GF-D8 (cell line): ENCODE measurements at regions not wholly inside any gene's neighbourhood (a gene's known extent, or its start where the extent isn't known, plus 50 kb on each side); places are given as distances from the start of the nearest gene placed in this dataset.

Experiments
- DNase-seq: peaks from one replicate; lab custom pipeline; 2025; lab: John Stamatoyannopoulos, UW

DNA sequence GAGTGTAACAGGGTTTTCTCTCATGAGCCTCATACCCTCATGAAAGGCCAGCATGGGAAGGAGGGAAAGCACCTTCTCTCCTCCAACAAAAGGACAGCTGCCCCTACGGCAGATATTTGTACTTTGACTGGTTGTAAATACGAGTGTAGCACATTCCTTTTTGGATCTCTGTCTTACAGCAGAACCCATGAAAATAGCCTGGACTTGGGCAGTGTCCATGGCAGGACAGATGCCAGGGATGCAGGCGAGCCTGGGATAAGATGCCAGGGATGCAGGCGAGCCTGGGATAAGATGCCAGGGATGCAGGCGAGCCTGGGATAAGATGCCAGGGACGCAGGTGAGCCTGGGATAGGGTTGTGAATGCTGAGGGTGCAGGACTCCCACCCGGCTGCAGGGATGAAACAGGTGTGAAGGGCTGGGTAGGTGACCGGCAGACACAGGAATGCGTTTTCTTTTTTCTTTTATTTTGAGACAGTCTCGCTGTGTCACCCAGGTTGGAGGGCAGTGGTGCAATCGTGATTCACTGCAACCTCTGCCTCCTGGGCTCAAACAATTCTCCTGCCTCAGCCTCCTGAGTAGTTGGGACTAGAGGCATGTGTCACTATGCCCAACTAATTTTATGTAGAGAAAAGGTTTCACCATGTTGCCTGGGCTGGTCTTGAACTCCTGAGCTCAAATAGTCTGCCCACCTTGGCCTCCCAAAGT is 120.0 kb downstream of the BEGAIN start:
- no peak for DNase-seq

DNA sequence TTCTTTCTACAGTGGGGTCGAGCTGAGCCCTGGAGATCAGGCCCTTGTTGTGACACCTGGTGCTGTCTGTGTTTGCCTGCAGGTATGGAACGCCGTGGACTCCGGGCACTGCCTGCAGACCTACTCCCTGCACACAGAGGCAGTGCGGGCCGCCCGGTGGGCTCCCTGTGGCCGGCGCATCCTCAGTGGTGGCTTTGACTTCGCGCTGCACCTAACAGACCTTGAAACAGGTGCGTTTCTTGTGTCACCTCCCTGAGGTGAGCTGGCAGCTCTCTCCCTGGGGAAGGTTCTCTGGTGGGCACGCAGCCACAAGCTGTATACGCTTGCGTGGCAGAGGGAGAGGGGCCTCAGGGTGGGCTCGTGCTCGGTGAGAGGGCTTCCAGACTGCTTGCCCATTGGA is 119.3 kb downstream of the BEGAIN start:
- DNase-seq = no peak

DNA sequence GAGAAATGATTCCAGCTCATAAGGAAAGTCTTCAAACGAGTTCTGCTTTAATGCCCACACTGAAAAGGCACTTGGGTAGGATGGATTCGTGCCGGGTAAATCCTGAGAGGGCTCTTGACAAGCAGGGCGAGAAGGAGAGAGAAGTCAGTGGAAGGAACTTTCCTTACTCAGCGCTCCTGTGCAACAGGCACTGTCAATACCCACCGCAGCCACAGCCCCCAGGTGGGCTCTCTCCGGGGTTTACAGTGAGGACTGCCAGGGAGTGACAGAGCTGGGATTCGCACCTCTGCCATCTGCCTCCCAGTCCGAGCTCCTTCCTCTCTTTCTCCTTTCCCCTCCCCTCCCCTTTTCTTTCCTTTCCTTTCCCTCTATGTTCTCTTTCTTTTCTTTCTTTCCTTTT is 118.7 kb downstream of the BEGAIN start:
- no peak for DNase-seq

- DNase-seq = no peak
Observed at GRCh38 chr14:100469632-100470522, 117.3 kb downstream of the BEGAIN start.

DNA sequence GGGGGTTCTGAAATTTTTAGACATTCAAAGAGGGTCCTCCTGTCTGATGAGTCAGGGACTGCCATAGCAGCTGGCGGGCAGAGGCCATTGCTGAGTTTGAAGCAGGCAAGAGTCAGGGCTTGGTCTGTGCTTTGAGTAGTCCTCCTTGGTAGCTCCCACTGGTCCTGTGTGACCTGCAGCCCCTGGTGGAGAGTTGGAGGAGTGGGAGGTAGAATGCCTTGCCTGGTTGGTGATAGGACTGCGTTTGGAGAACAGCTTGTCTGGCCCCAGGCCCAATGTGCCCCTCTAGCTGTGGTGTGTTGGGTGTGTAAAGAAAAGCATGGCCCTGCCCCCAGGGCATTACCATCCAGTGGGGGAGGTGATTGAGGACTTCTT is 116.7 kb downstream of the BEGAIN start:
- no peak for DNase-seq

DNA sequence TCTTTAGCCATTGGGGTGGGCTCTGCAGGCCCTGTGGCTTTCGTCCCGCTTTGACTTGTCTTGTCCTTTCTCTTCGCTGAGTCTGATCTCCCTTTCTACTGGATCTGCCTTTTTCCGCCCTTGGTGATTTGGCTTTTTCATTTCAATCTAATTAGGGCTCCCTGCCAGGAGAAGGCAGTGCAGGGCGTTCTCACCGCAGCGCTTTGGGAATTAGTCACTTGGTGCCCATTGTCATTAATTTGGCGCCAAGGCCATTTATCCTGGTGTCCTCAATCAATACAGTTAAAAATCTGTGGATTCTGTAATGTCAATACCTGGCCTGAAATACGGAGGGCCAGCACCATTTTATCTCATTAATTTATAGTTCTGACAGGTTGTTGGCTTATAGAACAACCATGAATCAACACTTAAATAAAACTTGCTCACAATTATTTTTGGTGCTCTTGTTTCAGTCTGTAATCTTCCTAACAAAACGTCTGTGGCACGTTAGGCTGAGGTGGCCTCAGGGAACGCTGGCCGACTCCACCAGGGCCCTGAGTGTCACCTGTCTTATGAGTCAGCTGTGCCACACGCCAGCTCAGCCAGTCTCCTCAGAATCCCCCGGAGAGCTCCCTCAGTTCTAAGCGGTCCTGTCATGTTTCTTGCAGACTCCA is 115.7 kb downstream of the BEGAIN start:
- no peak for DNase-seq

DNA sequence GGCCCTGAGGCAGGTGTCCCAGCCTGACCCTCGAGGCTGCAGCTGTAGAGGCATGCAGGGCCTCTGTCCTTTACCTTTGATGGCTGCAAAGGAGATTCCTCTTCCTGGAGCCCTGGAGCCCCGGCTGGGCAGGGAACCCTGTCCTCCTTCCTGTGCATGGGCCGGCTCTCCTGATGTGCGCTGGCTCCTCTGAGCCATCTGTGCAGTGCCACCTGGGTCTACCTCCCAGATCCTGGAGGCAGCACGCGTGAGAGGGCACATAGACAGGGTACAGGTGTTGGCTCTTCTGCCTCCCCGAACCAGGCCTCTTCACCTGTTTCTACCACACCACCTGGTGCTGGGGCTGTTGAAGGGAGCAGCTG is 115.1 kb downstream of the BEGAIN start:
- no peak for DNase-seq

- no peak for DNase-seq
Observed at GRCh38 chr14:100472491-100472890, 114.7 kb downstream of the BEGAIN start.

- DNase-seq = no peak
Observed at GRCh38 chr14:100473249-100473648, 114.0 kb downstream of the BEGAIN start.

GRCh38 chr14:100474196-100474595 is 113.0 kb downstream of the BEGAIN start:
- DNase-seq = no peak

- no peak for DNase-seq
Observed at GRCh38 chr14:100475268-100475667, 111.9 kb downstream of the BEGAIN start.

GRCh38 chr14:100476012-100476822 is 111.0 kb downstream of the BEGAIN start:
- no peak for DNase-seq

- DNase-seq = no peak
Observed at GRCh38 chr14:100484531-100485267, 102.5 kb downstream of the BEGAIN start.

DNA sequence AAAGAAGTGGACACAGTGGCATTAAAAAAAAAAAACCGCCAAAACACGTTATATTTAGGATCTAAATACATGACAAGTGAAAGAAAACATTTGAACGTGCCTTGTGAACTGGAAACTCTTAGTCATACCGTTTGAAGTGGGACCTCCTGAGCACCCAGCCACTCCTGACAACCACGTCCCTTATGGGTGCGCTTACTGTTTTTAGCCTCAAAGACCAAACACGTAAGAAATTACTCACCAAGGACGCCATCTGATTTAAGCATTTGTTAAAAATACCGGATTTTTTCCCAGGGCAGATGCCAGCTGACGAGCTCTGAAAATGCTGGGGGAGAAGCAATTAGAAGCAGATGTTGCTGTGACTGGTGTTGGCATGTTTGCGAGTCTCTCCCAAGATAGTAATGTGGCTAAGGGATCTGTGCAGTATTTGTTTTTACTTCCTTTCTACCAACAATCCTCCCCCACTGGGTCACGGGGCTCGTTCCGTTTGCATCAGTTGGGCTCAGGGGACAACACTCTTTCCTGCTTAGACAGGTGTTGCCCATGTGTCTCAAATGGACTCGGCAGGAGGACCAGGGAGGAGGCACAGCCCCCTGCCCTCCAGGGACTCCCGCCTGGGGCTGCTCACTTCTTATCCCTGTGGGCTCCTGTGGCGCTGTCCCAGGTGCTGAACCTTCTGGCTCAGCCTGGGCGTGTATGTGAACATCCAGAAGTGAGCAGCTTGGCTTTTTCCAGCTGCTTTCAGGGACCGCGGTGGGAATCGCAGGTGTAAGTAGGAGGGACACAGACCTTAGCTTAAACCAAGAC is 101.0 kb downstream of the BEGAIN start:
- DNase-seq = no peak
